ENCODE measurements at regions not wholly inside any gene's neighbourhood (a gene's known extent, or its start where the extent isn't known, plus 50 kb on each side); places are given as distances from the start of the nearest gene placed in this dataset.
"Not testable (repeated sequence)": the region's sequence is repeated elsewhere in the genome, so short reads cannot be mapped to it uniquely, and the experiment has no call there.

GRCh38 chr9:68617011-68617410 lies 76.3 kb upstream of the TMEM252 start:
- not testable (repeated sequence) for TF ChIP-seq CTCF (IDR thresholded peaks at IDR 0.05; ENCODE audit: insufficient read depth, low read depth, low read length); EZH2 (IDR thresholded peaks at IDR 0.05; ENCODE audit: insufficient read depth, low read length)
